ENCODE measurements at regions not wholly inside any gene's neighbourhood (a gene's known extent, or its start where the extent isn't known, plus 50 kb on each side); places are given as distances from the start of the nearest gene placed in this dataset.

- in situ Hi-C loops (cut with MboI; ENCODE audit: low pct_unique_long_range_greater_than_20kb, low sequenced_read_pairs), result no loop called here
- no peak for DNase-seq
These were observed 965.1 kb upstream of the PABPC4L start for GRCh38 chr4:135166661-135167060.

- in situ Hi-C loops (cut with MboI; ENCODE audit: low pct_unique_long_range_greater_than_20kb, low sequenced_read_pairs), result no loop called here
These were observed 963.0 kb upstream of the PABPC4L start for GRCh38 chr4:135164601-135165000.

GRCh38 chr4:135144498-135144897 lies 942.9 kb upstream of the PABPC4L start:
- in situ Hi-C loops (cut with MboI; ENCODE audit: low pct_unique_long_range_greater_than_20kb, low sequenced_read_pairs), result no loop called here
- DNase-seq, result no peak

More at GRCh38 chr4:135164601-135165000, 963.0 kb upstream of the PABPC4L start:
- DNase-seq, result no peak

GRCh38 chr4:135124196-135124595 lies 922.6 kb upstream of the PABPC4L start:
- in situ Hi-C loops (cut with MboI; ENCODE audit: low pct_unique_long_range_greater_than_20kb, low sequenced_read_pairs), result no loop called here
- no peak for DNase-seq

- in situ Hi-C loops (cut with MboI; ENCODE audit: low pct_unique_long_range_greater_than_20kb, low sequenced_read_pairs), result no loop called here
- DNase-seq, result no peak
These were observed 922.0 kb upstream of the PABPC4L start for GRCh38 chr4:135123632-135124031.

GRCh38 chr4:135122457-135122856 lies 920.9 kb upstream of the PABPC4L start:
- DNase-seq, result no peak

GRCh38 chr4:135120195-135120594 lies 918.6 kb upstream of the PABPC4L start:
- DNase-seq, result no peak
- in situ Hi-C loops (cut with MboI; ENCODE audit: low pct_unique_long_range_greater_than_20kb, low sequenced_read_pairs), result no loop called here

More at GRCh38 chr4:135122457-135122856, 920.9 kb upstream of the PABPC4L start:
- in situ Hi-C loops (cut with MboI; ENCODE audit: low pct_unique_long_range_greater_than_20kb, low sequenced_read_pairs), result no loop called here

- DNase-seq, result no peak
- in situ Hi-C loops (cut with MboI; ENCODE audit: low pct_unique_long_range_greater_than_20kb, low sequenced_read_pairs), result no loop called here
These were observed 912.5 kb upstream of the PABPC4L start for GRCh38 chr4:135114079-135114478.

- no peak for DNase-seq
- in situ Hi-C loops (cut with MboI; ENCODE audit: low pct_unique_long_range_greater_than_20kb, low sequenced_read_pairs), result no loop called here
These were observed 896.5 kb upstream of the PABPC4L start for GRCh38 chr4:135098061-135098460.

- in situ Hi-C loops (cut with MboI; ENCODE audit: low pct_unique_long_range_greater_than_20kb, low sequenced_read_pairs), result no loop called here
- no peak for DNase-seq
These were observed 871.8 kb upstream of the PABPC4L start for GRCh38 chr4:135073389-135073788.

- in situ Hi-C loops (cut with MboI; ENCODE audit: low pct_unique_long_range_greater_than_20kb, low sequenced_read_pairs), result no loop called here
These were observed 871.0 kb upstream of the PABPC4L start for GRCh38 chr4:135072553-135072952.

GRCh38 chr4:135065366-135065765 lies 863.8 kb upstream of the PABPC4L start:
- in situ Hi-C loops (cut with MboI; ENCODE audit: low pct_unique_long_range_greater_than_20kb, low sequenced_read_pairs), result no loop called here

More at GRCh38 chr4:135072553-135072952, 871.0 kb upstream of the PABPC4L start:
- DNase-seq, result no peak

GRCh38 chr4:135050086-135050717 lies 848.6 kb upstream of the PABPC4L start:
- no peak for DNase-seq

More at GRCh38 chr4:135065366-135065765, 863.8 kb upstream of the PABPC4L start:
- DNase-seq, result no peak

GRCh38 chr4:135032670-135033069 lies 831.1 kb upstream of the PABPC4L start:
- in situ Hi-C loops (cut with MboI; ENCODE audit: low pct_unique_long_range_greater_than_20kb, low sequenced_read_pairs), result no loop called here
- no peak for DNase-seq

More at GRCh38 chr4:135050086-135050717, 848.6 kb upstream of the PABPC4L start:
- in situ Hi-C loops (cut with MboI; ENCODE audit: low pct_unique_long_range_greater_than_20kb, low sequenced_read_pairs), result no loop called here

GRCh38 chr4:135015771-135016170 lies 814.2 kb upstream of the PABPC4L start:
- DNase-seq, result no peak
- in situ Hi-C loops (cut with MboI; ENCODE audit: low pct_unique_long_range_greater_than_20kb, low sequenced_read_pairs), result no loop called here

- DNase-seq, result peak; percentile 3
- in situ Hi-C loops (cut with MboI; ENCODE audit: low pct_unique_long_range_greater_than_20kb, low sequenced_read_pairs), result no loop called here
These were observed 805.8 kb upstream of the PABPC4L start for GRCh38 chr4:135007400-135007799.

GRCh38 chr4:134999169-134999568 lies 797.6 kb upstream of the PABPC4L start:
- in situ Hi-C loops (cut with MboI; ENCODE audit: low pct_unique_long_range_greater_than_20kb, low sequenced_read_pairs), result no loop called here
- no peak for DNase-seq

GRCh38 chr4:134961963-134962362 lies 760.4 kb upstream of the PABPC4L start:
- in situ Hi-C loops (cut with MboI; ENCODE audit: low pct_unique_long_range_greater_than_20kb, low sequenced_read_pairs), result no loop called here

GRCh38 chr4:134958862-134959261 lies 757.3 kb upstream of the PABPC4L start:
- no peak for DNase-seq
- in situ Hi-C loops (cut with MboI; ENCODE audit: low pct_unique_long_range_greater_than_20kb, low sequenced_read_pairs), result no loop called here

More at GRCh38 chr4:134961963-134962362, 760.4 kb upstream of the PABPC4L start:
- DNase-seq, result no peak

GRCh38 chr4:134955059-134955458 lies 753.5 kb upstream of the PABPC4L start:
- in situ Hi-C loops (cut with MboI; ENCODE audit: low pct_unique_long_range_greater_than_20kb, low sequenced_read_pairs), result no loop called here
- no peak for DNase-seq

- DNase-seq, result no peak
- in situ Hi-C loops (cut with MboI; ENCODE audit: low pct_unique_long_range_greater_than_20kb, low sequenced_read_pairs), result no loop called here
These were observed 751.2 kb upstream of the PABPC4L start for GRCh38 chr4:134952775-134953174.
